ENCODE measurements at regions not wholly inside any gene's neighbourhood (a gene's known extent, or its start where the extent isn't known, plus 50 kb on each side); places are given as distances from the start of the nearest gene placed in this dataset.

GRCh38 chr10:33835556-33835955 is 501.1 kb upstream of the NRP1 start:
- CTCF ChIA-PET = no interaction called here
- intact Hi-C loops (cut with micrococcal nuclease; ENCODE audit: unreplicated experiment) = no loop called here
- POLR2A ChIA-PET (ENCODE audit: low non-redundant PET) = interaction anchor here (0.6 kb wide), 1 partner anchor 633 kb away, joined by 3 read pairs; no protein-coding TSS in a partner anchor
- no peaks in the 10 kb centered on the region for H3K9me3 ChIP-seq (ENCODE audit: low read depth, low read length, poor library complexity, severe bottlenecking)
- TF ChIP-seq CTCF (conservative IDR thresholded peaks at IDR 0.05; ENCODE audit: low read depth, low read length) = no peak
- no peak for TF ChIP-seq EZH2 (IDR thresholded peaks at IDR 0.05; ENCODE audit: borderline replicate concordance, low read depth, low read length, poor library complexity, severe bottlenecking)
- H3K36me3 ChIP-seq (ENCODE audit: insufficient read depth, low read length, poor library complexity, severe bottlenecking) = no peaks in the 10 kb centered on the region
- H3K27me3 ChIP-seq (replicated peaks; ENCODE audit: insufficient read depth, low read depth, low read length, poor library complexity) = no peaks in the 10 kb centered on the region
- no TSS peak for BruUV-seq (replicated peaks)
- H3K4me1 ChIP-seq (ENCODE audit: insufficient read depth, low read length, poor library complexity, severe bottlenecking) = no peaks in the 10 kb centered on the region
- H3K27ac ChIP-seq (ENCODE audit: low read depth, low read length, poor library complexity, severe bottlenecking) = no peak overlapping the region
- no peak overlapping the region for H3K4me3 ChIP-seq (ENCODE audit: low read depth, low read length, poor library complexity, severe bottlenecking)
- no peak for DNase-seq (ENCODE audit: low spot score)

- no peaks in the 10 kb centered on the region for H3K4me1 ChIP-seq (ENCODE audit: insufficient read depth, low read length, poor library complexity, severe bottlenecking)
- TF ChIP-seq EZH2 (IDR thresholded peaks at IDR 0.05; ENCODE audit: borderline replicate concordance, low read depth, low read length, poor library complexity, severe bottlenecking) = no peak
- TF ChIP-seq CTCF (conservative IDR thresholded peaks at IDR 0.05; ENCODE audit: low read depth, low read length) = no peak
- BruUV-seq (replicated peaks) = no TSS peak
- no peaks in the 10 kb centered on the region for H3K27me3 ChIP-seq (replicated peaks; ENCODE audit: insufficient read depth, low read depth, low read length, poor library complexity)
- H3K36me3 ChIP-seq (ENCODE audit: insufficient read depth, low read length, poor library complexity, severe bottlenecking) = no peaks in the 10 kb centered on the region
- no peaks in the 10 kb centered on the region for H3K9me3 ChIP-seq (ENCODE audit: low read depth, low read length, poor library complexity, severe bottlenecking)
- intact Hi-C loops (cut with micrococcal nuclease; ENCODE audit: unreplicated experiment) = no loop called here
- ChIA-PET POLR2A (ENCODE audit: low non-redundant PET) (no interaction called here), CTCF (no interaction called here)
- no peak overlapping the region for H3K27ac ChIP-seq (ENCODE audit: low read depth, low read length, poor library complexity, severe bottlenecking)
- H3K4me3 ChIP-seq (ENCODE audit: low read depth, low read length, poor library complexity, severe bottlenecking) = no peak overlapping the region
- no peak for DNase-seq (ENCODE audit: low spot score)
Observed at GRCh38 chr10:33833566-33833965, 499.1 kb upstream of the NRP1 start.

- intact Hi-C loops (cut with micrococcal nuclease; ENCODE audit: unreplicated experiment) = no loop called here
- Histone ChIP-seq H3K4me1 (ENCODE audit: insufficient read depth, low read length, poor library complexity, severe bottlenecking) (no peaks in the 10 kb centered on the region), H3K27ac (ENCODE audit: low read depth, low read length, poor library complexity, severe bottlenecking) (no peak overlapping the region), H3K36me3 (ENCODE audit: insufficient read depth, low read length, poor library complexity, severe bottlenecking) (no peaks in the 10 kb centered on the region), H3K27me3 (replicated peaks; ENCODE audit: insufficient read depth, low read depth, low read length, poor library complexity) (no peaks in the 10 kb centered on the region), H3K9me3 (ENCODE audit: low read depth, low read length, poor library complexity, severe bottlenecking) (no peaks in the 10 kb centered on the region), H3K4me3 (ENCODE audit: low read depth, low read length, poor library complexity, severe bottlenecking) (no peak overlapping the region)
- BruUV-seq (replicated peaks) = no TSS peak
- ChIA-PET POLR2A (ENCODE audit: low non-redundant PET) (no interaction called here), CTCF (no interaction called here)
- DNase-seq (ENCODE audit: low spot score) = no peak
- TF ChIP-seq CTCF (conservative IDR thresholded peaks at IDR 0.05; ENCODE audit: low read depth, low read length) (no peak), EZH2 (IDR thresholded peaks at IDR 0.05; ENCODE audit: borderline replicate concordance, low read depth, low read length, poor library complexity, severe bottlenecking) (no peak)
Observed at GRCh38 chr10:33832124-33832787, 497.8 kb upstream of the NRP1 start.
